SK-N-SH (cell line): ENCODE measurements at regions not wholly inside any gene's neighbourhood (a gene's known extent, or its start where the extent isn't known, plus 50 kb on each side); places are given as distances from the start of the nearest gene placed in this dataset.

Experiments
- CTCF ChIA-PET: fragments of 300-600, 350-600 bp; formaldehyde crosslinking; extraction: SDS; loops from one replicate; lab custom pipeline; 2021; lab: Yijun Ruan, JAX
- POLR2A ChIA-PET: fragments of 350-600 bp; sonication (Branson Sonifier 250); formaldehyde crosslinking; extraction: SDS; loops from one replicate; lab custom pipeline; 2020; ENCODE audit warnings: antibody characterized with exemption, inconsistent platforms; lab: Yijun Ruan, JAX
- DNase-seq: peaks from one replicate; pipeline ENCODE4 v3.0.0; 2012
- H2AFZ ChIP-seq: fragments of 200-600 bp; sonication (generic); 2 replicates; pipeline ENCODE4 v1.8.1; 2016; ENCODE audit warnings: antibody characterized with exemption, mild to moderate bottlenecking, low read depth
- H3F3A ChIP-seq: fragments of 200-600 bp; sonication (generic); replicated peaks from 2 replicates; pipeline ENCODE3; 2016; ENCODE audit warnings: antibody characterized with exemption, mild to moderate bottlenecking; ENCODE audit not compliant: insufficient read depth
- H3K27ac ChIP-seq, 2 experiments: fragments of 200-500 bp in 1 of 2; fragments of 200-600 bp in 1 of 2; sonication (Bioruptor generic) in 1 of 2; sonication (generic), shearing (Covaris generic) in 1 of 2; 2 replicates each; pipeline versions ENCODE4 v1.5.1 to v1.6.1; 2014 to 2016; ENCODE audit warnings: low read depth in 2 of 2, inconsistent platforms in 1 of 2, low read length in 1 of 2, mild to moderate bottlenecking in 1 of 2, mixed read lengths in 1 of 2
- H3K27me3 ChIP-seq: fragments of 200-600 bp; sonication (generic), shearing (Covaris generic); 2 replicates; pipeline ENCODE4 v1.6.1; 2016; ENCODE audit warnings: mixed run types; ENCODE audit not compliant: insufficient read depth
- H3K36me3 ChIP-seq, 2 experiments: fragments of 200-500 bp in 1 of 2; fragments of 200-600 bp in 1 of 2; sonication (Bioruptor generic) in 1 of 2; sonication (generic) in 1 of 2; replicated peaks in 1 of 2; 2 replicates each; pipeline versions ENCODE3 to v1.5.1; 2014 to 2016; ENCODE audit warnings: low read length in 1 of 2, mild to moderate bottlenecking in 1 of 2; ENCODE audit not compliant: insufficient read depth in 2 of 2, control insufficient read depth in 1 of 2
- H3K4me1 ChIP-seq, 2 experiments: fragments of 200-500 bp in 1 of 2; fragments of 200-600 bp in 1 of 2; sonication (Bioruptor generic) in 1 of 2; sonication (generic), shearing (Covaris generic) in 1 of 2; 2 replicates each; pipeline versions ENCODE4 v1.5.1 to v1.6.1; 2014 to 2016; ENCODE audit warnings: low read depth in 1 of 2, low read length in 1 of 2, mixed run types in 1 of 2; ENCODE audit not compliant: insufficient read depth in 2 of 2, control insufficient read depth in 1 of 2
- H3K4me2 ChIP-seq: fragments of 200-600 bp; sonication (generic), shearing (Covaris generic); 2 replicates; pipeline ENCODE4 v1.6.1; 2017; ENCODE audit warnings: mixed run types
- H3K4me3 ChIP-seq, 2 experiments: fragments of 200-500 bp in 1 of 2; fragments of 200-600 bp in 1 of 2; sonication (Bioruptor generic) in 1 of 2; sonication (generic), shearing (Covaris generic) in 1 of 2; 2 replicates each; pipeline versions ENCODE4 v1.5.1 to v1.8.1; 2014 to 2016; ENCODE audit warnings: low read depth in 2 of 2, inconsistent platforms in 1 of 2, low read length in 1 of 2, mild to moderate bottlenecking in 1 of 2, mixed read lengths in 1 of 2, moderate library complexity in 1 of 2
- H3K79me2 ChIP-seq: fragments of 200-600 bp; sonication (generic); 2 replicates; pipeline ENCODE4 v1.8.1; 2017; ENCODE audit warnings: mild to moderate bottlenecking; ENCODE audit not compliant: insufficient read depth
- H3K9ac ChIP-seq: fragments of 200-600 bp; sonication (generic); 2 replicates; pipeline ENCODE4 v1.6.1; 2017; ENCODE audit warnings: mixed run types
- H3K9me2 ChIP-seq: fragments of 200-600 bp; sonication (generic); 2 replicates; pipeline ENCODE4 v1.6.1; 2017; ENCODE audit warnings: mixed run types
- H3K9me3 ChIP-seq: fragments of 200-600 bp; sonication (generic); 2 replicates; pipeline ENCODE4 v1.6.1; 2017; ENCODE audit warnings: mixed run types, mild to moderate bottlenecking, moderate library complexity
- H4K20me1 ChIP-seq: fragments of 200-600 bp; sonication (generic); 2 replicates; pipeline ENCODE4 v1.6.1; 2017; ENCODE audit warnings: mild to moderate bottlenecking, mixed run types; ENCODE audit not compliant: insufficient read depth
- CHD2 ChIP-seq: fragments of 150-350 bp; IDR thresholded peaks from 2 replicates; pipeline ENCODE4 v1.6.1; 2018; ENCODE audit warnings: low read length; ENCODE audit not compliant: partially characterized antibody
- CTCF ChIP-seq: fragments of 200-600 bp; sonication (generic); IDR thresholded peaks from 2 replicates; pipeline ENCODE4 v1.6.1; 2017; ENCODE audit warnings: antibody characterized with exemption, mild to moderate bottlenecking, moderate library complexity
- EZH2phosphoT487 ChIP-seq: fragments of 200-600 bp; sonication (generic); IDR thresholded peaks from 2 replicates; pipeline ENCODE4 v1.6.1; 2017; ENCODE audit warnings: low read depth, mixed run types, mild to moderate bottlenecking, antibody characterized with exemption, moderate library complexity, borderline replicate concordance
- GATA2 ChIP-seq: sonication (generic); formaldehyde crosslinking; IDR thresholded peaks from 2 replicates; pipeline ENCODE4 v1.5.0; 2020; ENCODE audit warnings: mild to moderate bottlenecking, missing genetic modification reagents
- MEF2A ChIP-seq: IDR thresholded peaks from 2 replicates; pipeline ENCODE4 v1.4.0; 2012; ENCODE audit warnings: low read depth, borderline replicate concordance
- RCOR1 ChIP-seq: fragments of 150-350 bp; IDR thresholded peaks from 2 replicates; pipeline ENCODE4 v1.6.1; 2017; ENCODE audit warnings: antibody characterized with exemption, low read length
- REST ChIP-seq: IDR thresholded peaks from 2 replicates; pipeline ENCODE4 v1.6.1; 2012; ENCODE audit warnings: mild to moderate bottlenecking, low read depth, low read length, moderate library complexity
- TAF1 ChIP-seq: IDR thresholded peaks from 2 replicates; pipeline ENCODE4 v1.6.1; 2012; ENCODE audit warnings: low read depth, mild to moderate bottlenecking, low read length, moderate library complexity, borderline replicate concordance
- ZBTB33 ChIP-seq: IDR thresholded peaks from 2 replicates; pipeline ENCODE4 v1.4.0; 2012; ENCODE audit warnings: low read depth, borderline replicate concordance
- WGBS: methylation state at CpG from one replicate; pipeline ENCODE4 v1.1.6; 2017; ENCODE audit warnings: low lambda C conversion rate; 5-methylcytosine and 5-hydroxymethylcytosine counted together

- TF ChIP-seq REST (no peak), CTCF (no peak), GATA2 (CRISPR knock-in tag) (no peak), RCOR1 (no peak), MEF2A (no peak), TAF1 (no peak)
These were observed 83.5 kb upstream of the SULF2 start (continued) for GRCh38 chr20:47868744-47869143.

- POLR2A ChIA-PET: no interaction called here
- H3K9ac ChIP-seq: no peak overlapping the region
- H3F3A ChIP-seq: no peaks in the 10 kb centered on the region
- 53% methylated on average over 8 of the region's 11 CpGs for WGBS
- H4K20me1 ChIP-seq: no peaks in the 10 kb centered on the region
- no peak overlapping the region for H3K4me2 ChIP-seq
- H3K9me2 ChIP-seq: no peaks in the 10 kb centered on the region
- H3K9me3 ChIP-seq: no peaks in the 10 kb centered on the region
- H3K4me3 ChIP-seq: no peak overlapping the region
- CTCF ChIA-PET: no interaction called here
- no peaks in the 10 kb centered on the region for H3K36me3 ChIP-seq
- H3K4me1 ChIP-seq: peaks cover 0 to 11% of the 10 kb centered on the region in 2 experiments; a peak in 1 of 4 replicates
- no peak overlapping the region for H2AFZ ChIP-seq
- no peak for DNase-seq
- no peaks in the 10 kb centered on the region for H3K79me2 ChIP-seq
- H3K27ac ChIP-seq: no peak overlapping the region
- H3K27me3 ChIP-seq: peaks cover 7% of the 10 kb centered on the region; the same call in 1 of the 2 replicates
- no peak for TF ChIP-seq CTCF
These were observed 83.0 kb upstream of the SULF2 start for GRCh38 chr20:47868236-47868635.

GRCh38 chr20:47867831-47868230 lies 82.5 kb upstream of the SULF2 start:
- ChIA-PET POLR2A (no interaction called here), CTCF (no interaction called here)
- no peak for DNase-seq
- peaks cover 7% of the 10 kb centered on the region; the same call in 1 of the 2 replicates for H3K27me3 ChIP-seq
- H3K4me2 ChIP-seq: no peak overlapping the region
- no peaks in the 10 kb centered on the region for H3K36me3 ChIP-seq
- H3F3A ChIP-seq: no peaks in the 10 kb centered on the region
- 66% methylated on average over 12 of the region's 15 CpGs for WGBS
- no peak overlapping the region for H3K27ac ChIP-seq
- peaks cover 0 to 11% of the 10 kb centered on the region in 2 experiments; a peak in 1 of 4 replicates for H3K4me1 ChIP-seq
- H3K79me2 ChIP-seq: no peaks in the 10 kb centered on the region
- H3K4me3 ChIP-seq: no peak overlapping the region
- no peak overlapping the region for H3K9ac ChIP-seq
- no peaks in the 10 kb centered on the region for H3K9me2 ChIP-seq
- no peak overlapping the region for H2AFZ ChIP-seq
- no peaks in the 10 kb centered on the region for H4K20me1 ChIP-seq
- no peak for TF ChIP-seq CHD2
- no peak for TF ChIP-seq ZBTB33
- TF ChIP-seq EZH2phosphoT487: no peak
- no peaks in the 10 kb centered on the region for H3K9me3 ChIP-seq
